BJ (cell line): ENCODE measurements at regions not wholly inside any gene's neighbourhood (a gene's known extent, or its start where the extent isn't known, plus 50 kb on each side); places are given as distances from the start of the nearest gene placed in this dataset.

Experiments
- CTCF ChIA-PET: fragments of 350-600 bp; formaldehyde crosslinking; extraction: SDS; loops from one replicate; lab custom pipeline; 2021; ENCODE audit warnings: antibody characterized with exemption, inconsistent platforms; lab: Yijun Ruan, JAX
- POLR2A ChIA-PET: fragments of 300-600 bp; sonication (Branson Sonifier 250); formaldehyde crosslinking; extraction: SDS; loops from one replicate; lab custom pipeline; 2021; ENCODE audit warnings: antibody characterized with exemption; lab: Charles Lee
- DNase-seq: peaks from one replicate; pipeline ENCODE4 v3.0.0-alpha.2; 2011; ENCODE audit warnings: low read depth
- H3K27me3 ChIP-seq: 2 replicates; pipeline ENCODE4 v1.6.0; 2011; ENCODE audit warnings: low read length; ENCODE audit not compliant: control insufficient read depth, insufficient read depth
- H3K36me3 ChIP-seq: 2 replicates; pipeline ENCODE4 v1.5.1; 2011; ENCODE audit warnings: low read length; ENCODE audit not compliant: control insufficient read depth, insufficient read depth
- H3K4me3 ChIP-seq: 2 replicates; pipeline ENCODE4 v1.5.1; 2011; ENCODE audit warnings: low read depth, mild to moderate bottlenecking, control low read depth, low read length
- TF ChIP-seq, protein P1 (sequence below): IDR thresholded peaks from 2 replicates; pipeline ENCODE4 v1.5.1; 2011; ENCODE audit warnings: low read depth, mild to moderate bottlenecking, control low read depth, inconsistent platforms, low read length, moderate library complexity; ENCODE audit not compliant: insufficient read depth

DNA sequence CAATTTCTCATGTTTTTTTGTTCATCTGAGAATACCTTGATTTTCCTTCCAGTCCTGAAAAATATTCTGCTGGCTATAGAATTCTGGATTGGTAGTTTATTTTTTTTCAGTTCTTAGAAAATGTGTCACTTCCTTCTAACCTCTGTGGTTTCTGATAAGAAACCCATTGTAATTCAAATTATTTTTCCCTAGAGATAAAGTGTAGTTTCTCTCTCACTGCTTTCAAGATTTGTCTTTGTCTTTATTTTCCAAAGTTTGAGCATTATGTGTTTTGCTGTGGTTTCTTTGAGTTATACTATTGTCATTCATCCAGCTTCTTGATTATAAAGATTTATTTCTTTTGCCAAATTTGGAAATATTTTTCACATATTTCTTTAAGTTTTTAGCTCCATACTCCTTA lies 324.0 kb upstream of the SPRY2 start:
- CTCF ChIA-PET, result no interaction called here

GRCh38 chr13:80663788-80664187 lies 322.9 kb upstream of the SPRY2 start:
- POLR2A ChIA-PET, result no interaction called here
- Histone ChIP-seq H3K27me3 (no peaks in the 10 kb centered on the region), H3K36me3 (no peaks in the 10 kb centered on the region), H3K4me3 (no peak overlapping the region)
- CTCF ChIA-PET, result no interaction called here
- no peak for DNase-seq
- TF ChIP-seq, protein P1, sequence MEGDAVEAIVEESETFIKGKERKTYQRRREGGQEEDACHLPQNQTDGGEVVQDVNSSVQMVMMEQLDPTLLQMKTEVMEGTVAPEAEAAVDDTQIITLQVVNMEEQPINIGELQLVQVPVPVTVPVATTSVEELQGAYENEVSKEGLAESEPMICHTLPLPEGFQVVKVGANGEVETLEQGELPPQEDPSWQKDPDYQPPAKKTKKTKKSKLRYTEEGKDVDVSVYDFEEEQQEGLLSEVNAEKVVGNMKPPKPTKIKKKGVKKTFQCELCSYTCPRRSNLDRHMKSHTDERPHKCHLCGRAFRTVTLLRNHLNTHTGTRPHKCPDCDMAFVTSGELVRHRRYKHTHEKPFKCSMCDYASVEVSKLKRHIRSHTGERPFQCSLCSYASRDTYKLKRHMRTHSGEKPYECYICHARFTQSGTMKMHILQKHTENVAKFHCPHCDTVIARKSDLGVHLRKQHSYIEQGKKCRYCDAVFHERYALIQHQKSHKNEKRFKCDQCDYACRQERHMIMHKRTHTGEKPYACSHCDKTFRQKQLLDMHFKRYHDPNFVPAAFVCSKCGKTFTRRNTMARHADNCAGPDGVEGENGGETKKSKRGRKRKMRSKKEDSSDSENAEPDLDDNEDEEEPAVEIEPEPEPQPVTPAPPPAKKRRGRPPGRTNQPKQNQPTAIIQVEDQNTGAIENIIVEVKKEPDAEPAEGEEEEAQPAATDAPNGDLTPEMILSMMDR, result no peak

More for the DNA sequence above, 324.0 kb upstream of the SPRY2 start:
- no peaks in the 10 kb centered on the region for H3K27me3 ChIP-seq
- H3K36me3 ChIP-seq, result no peaks in the 10 kb centered on the region
- DNase-seq, result no peak
- H3K4me3 ChIP-seq, result no peak overlapping the region
- POLR2A ChIA-PET, result no interaction called here
- TF ChIP-seq, protein P1, result no peak

- ChIA-PET POLR2A (no interaction called here), CTCF (no interaction called here)
- Histone ChIP-seq H3K27me3 (no peaks in the 10 kb centered on the region), H3K4me3 (no peak overlapping the region), H3K36me3 (no peaks in the 10 kb centered on the region)
- TF ChIP-seq, protein P1, result no peak
- DNase-seq, result no peak
These were observed 317.8 kb upstream of the SPRY2 start for GRCh38 chr13:80658705-80659104.

DNA sequence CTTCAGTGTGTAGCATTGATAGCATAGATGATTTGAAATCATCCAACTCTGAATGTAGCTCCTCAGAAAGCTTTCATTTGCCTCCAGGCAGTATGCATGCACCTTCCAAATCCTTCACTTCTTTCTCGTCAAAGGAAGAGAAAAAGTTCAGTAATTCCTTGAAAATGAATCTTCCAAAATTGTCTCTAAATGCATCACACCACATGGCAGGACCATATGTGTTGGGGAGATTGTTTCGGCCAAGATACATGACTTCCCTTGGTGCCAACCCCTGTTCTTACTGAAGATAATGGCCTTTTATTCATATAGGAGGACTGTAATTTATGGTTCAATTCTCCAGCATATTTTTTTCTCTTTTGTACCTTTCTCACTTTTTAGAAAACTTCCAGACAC lies 315.6 kb upstream of the SPRY2 start:
- CTCF ChIA-PET, result no interaction called here
- H3K36me3 ChIP-seq, result no peaks in the 10 kb centered on the region
- no peaks in the 10 kb centered on the region for H3K27me3 ChIP-seq
- POLR2A ChIA-PET, result no interaction called here
- H3K4me3 ChIP-seq, result no peak overlapping the region
- TF ChIP-seq, protein P1, result no peak
- DNase-seq, result no peak

DNA sequence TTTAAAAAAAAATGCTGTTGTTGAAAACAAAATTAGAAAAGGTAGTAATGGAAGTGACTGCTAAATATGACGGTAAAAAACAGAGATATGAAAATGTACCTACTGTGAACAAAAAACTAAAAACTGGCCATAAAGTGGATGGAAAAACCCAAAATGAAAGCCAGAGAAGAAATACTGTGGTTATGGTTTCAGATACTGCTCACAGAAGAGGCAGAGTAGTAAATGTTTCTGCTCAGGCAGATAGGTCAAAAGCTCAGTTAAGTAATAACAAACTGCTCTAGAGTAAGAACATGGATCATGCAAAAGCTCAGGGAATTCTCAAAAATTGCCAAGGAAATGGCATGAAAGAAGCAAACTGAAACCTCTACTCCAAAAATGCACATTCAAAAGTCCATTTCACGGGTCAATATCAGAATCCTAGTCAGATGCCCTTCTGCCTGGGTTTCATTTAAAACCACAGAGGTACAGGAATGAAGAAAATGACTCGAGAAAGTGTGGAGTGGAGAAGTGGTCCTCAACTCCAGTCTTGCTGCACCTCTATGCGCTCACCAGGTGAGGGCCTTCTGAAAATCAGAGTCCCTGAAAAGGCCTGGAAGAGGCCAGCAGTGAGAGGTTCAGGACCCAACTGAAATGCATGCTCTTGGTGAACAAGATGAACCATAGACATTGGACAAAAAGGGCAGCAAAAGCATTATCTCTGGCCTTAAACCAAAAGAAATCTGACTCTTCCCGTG lies 315.0 kb upstream of the SPRY2 start:
- TF ChIP-seq, protein P1, result no peak
- ChIA-PET POLR2A (no interaction called here), CTCF (no interaction called here)
- DNase-seq, result no peak
- no peak overlapping the region for H3K4me3 ChIP-seq
- no peaks in the 10 kb centered on the region for H3K36me3 ChIP-seq
- H3K27me3 ChIP-seq, result no peaks in the 10 kb centered on the region
